NCI-H774 (cell line): ENCODE measurements at regions not wholly inside any gene's neighbourhood (a gene's known extent, or its start where the extent isn't known, plus 50 kb on each side); places are given as distances from the start of the nearest gene placed in this dataset.
"Not testable (repeated sequence)": the region's sequence is repeated elsewhere in the genome, so short reads cannot be mapped to it uniquely, and the experiment has no call there.

Source experiments
- DNase-seq: peaks from one replicate; lab custom pipeline; 2025; lab: John Stamatoyannopoulos, UW

GRCh38 chr4:177494791-177495190 lies 52.6 kb upstream of the AGA start:
- DNase-seq, result no peak

DNA sequence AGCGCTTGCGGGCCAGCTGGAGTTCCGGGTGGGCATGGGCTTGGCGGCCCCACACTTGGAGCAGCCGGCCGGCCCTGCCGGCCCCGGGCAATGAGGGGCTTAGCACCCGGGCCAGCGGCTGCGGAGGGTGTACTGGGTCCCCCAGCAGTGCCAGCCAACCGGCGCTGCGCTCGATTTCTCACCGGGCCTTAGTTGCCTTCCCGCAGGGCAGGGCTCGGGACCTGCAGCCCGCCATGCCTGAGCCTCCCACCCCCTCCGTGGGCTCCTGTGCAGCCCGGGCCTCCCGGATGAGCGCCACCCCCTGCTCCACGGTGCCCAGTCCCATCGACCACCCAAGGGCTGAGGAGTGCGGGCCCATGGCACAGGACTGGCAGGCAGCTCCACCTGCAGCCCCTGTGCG lies 53.4 kb upstream of the AGA start:
- not testable (repeated sequence) for DNase-seq

GRCh38 chr4:177499537-177499936 lies 57.3 kb upstream of the AGA start:
- DNase-seq, result no peak

DNA sequence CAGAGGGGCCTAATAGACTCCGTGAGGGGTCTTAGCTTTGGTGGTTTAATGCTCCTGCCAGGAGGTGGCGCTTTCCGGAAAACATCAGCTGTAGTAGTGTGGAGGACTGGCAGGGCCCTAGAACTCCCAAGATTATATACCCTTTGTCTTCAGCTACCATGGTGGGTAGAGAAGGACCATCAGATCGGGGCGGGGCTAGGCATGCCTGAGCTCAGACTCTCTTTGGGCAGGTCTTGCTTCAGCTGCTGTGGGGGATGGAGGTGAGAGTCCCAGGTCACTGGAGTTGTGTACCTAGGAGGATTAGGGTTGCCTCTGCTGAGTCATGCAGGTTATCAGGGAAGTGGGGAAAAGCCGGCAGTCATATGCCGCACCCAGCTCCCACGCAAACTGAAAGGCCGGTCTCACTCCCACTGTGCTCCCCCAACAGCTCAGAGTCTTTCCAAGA lies 63.0 kb upstream of the AGA start:
- no peak for DNase-seq

- DNase-seq, result no peak
These were observed 66.4 kb upstream of the AGA start for GRCh38 chr4:177508662-177509061.

GRCh38 chr4:177509226-177509745 lies 67.0 kb upstream of the AGA start:
- no peak for DNase-seq

DNA sequence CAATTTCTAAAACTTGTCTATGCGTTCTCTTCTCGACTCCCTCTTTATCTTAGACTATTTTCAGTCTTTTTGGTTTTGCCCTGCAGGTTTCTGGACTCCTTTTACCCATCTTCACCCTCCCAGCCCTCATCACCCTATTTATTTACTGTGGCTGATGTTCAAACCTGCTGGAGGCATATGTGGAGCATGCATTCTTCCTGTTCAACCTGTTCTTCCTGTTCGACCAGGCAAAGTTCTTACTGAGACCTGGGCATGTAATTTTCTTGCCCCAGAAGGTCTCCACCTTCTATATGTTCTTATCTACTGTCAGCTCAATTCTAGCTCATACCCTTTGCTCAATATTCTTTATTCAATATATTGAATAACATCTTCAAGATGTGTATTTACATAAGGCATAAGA lies 69.4 kb upstream of the AGA start:
- DNase-seq, result no peak

DNA sequence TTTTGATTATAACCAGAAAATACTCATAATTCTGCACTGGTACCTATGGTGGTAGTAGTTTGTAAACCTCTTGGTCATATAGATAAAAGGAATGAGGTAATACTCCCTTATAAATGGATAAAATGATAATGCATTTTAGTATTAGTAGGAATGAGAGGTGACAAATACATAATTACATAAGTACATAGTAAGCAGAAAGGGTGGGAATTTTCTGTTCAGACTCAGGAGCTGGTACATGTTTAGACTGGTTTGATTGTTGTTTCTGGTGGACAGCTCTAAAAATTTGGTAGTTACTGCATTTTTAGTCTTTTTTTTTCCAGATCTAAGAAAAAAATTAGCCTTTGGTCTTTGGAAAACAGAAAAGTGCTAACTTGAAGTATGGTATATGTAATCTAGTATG lies 70.4 kb upstream of the AGA start:
- no peak for DNase-seq

- no peak for DNase-seq
These were observed 75.6 kb upstream of the AGA start for GRCh38 chr4:177517862-177518261.

GRCh38 chr4:177519481-177520260 lies 77.4 kb upstream of the AGA start:
- DNase-seq, result no peak

DNA sequence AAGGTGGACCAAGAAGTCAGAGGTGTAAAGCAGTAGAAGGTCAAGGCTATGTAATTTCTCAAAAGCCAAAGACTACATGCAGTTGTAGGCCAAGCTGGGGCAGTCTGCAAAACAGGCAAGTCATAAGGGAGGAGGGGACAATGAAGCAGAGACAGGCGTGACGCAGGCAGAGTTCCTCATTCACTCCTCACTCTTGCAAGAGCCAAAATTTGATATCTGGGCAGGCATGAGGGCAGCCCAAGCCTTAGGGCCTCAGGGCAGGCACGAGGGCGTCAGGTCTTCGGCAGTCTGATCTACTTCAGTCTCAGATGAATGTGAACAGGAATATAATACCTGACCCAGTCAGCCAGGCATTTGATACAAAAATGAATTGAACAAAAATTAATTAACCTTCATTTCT lies 86.4 kb upstream of the AGA start:
- no peak for DNase-seq

DNA sequence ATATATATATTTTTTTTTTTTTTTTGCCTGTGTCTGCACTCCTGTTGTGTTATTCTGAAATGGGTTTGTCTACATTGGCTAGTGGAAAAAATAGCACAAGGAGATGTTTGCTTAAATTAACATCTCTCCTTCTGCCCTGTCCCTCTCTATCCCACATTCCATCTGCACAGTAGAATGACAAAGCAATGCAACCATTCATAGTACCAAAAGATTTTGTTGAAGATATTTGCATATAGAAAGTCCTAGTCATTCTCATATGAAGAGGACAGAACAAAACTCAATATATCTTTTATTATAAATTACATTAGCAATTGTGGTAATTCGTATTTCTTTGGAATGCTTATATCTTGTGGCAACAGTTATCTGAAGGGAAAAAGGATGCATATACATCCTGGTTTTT lies 88.3 kb upstream of the AGA start:
- DNase-seq, result no peak

DNA sequence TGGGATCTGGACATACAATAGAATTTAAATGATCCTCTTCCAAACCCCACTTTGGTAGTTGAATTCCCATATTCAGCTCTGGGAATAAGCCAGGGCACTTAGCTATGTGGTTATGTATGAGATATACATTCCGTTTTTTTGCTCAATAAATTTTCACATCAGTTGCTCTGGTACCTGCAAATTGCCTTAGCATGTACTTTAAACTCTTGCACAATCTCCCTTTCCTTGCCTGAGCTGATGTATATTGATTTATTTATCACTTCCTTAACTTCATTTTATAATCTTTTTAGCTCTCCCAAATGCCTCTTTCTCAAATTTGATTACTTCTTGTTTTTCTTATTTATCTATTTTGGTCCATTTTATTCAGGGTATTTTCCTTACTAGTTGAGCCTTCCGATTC lies 90.1 kb upstream of the AGA start:
- DNase-seq, result no peak

GRCh38 chr4:177534841-177535240 lies 92.6 kb upstream of the AGA start:
- not testable (repeated sequence) for DNase-seq

DNA sequence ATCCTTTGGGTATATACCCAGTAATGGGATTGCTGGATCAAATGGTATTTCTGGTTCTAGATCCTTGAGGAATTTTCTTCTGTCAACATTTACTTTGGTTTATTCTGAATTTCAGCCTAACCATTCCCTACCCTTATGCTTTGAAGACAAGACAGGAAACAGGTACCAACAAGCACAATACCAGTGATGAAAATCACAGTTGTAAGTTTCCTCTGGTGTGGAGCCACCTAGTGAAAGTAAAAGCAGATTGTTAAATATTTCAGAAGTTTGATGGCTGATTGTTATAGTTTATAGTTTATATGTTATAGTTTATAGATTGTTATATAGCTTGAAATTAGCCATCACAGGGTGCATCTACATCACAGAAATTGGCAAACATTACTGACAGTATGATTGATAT lies 104.5 kb upstream of the AGA start:
- no peak for DNase-seq

DNA sequence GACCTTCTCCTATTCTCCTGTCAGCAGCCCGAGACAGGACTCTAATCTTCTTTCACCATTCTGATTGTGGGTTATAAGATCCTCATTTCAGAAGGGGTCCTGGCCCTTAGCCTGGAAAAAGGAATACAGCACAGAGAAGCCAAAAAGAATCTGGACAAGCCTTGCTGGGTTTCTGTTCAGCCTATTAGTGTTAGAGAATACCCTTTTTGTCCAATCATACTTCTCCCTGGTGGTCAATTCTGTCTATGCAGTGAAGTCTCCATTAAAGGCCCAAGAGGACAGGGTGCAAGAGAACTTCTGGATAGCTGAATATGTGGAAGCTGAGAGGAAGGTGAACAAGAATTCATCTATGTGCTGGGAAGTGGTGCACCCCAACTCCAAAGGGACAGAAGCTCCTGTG lies 105.7 kb upstream of the AGA start:
- no peak for DNase-seq

DNA sequence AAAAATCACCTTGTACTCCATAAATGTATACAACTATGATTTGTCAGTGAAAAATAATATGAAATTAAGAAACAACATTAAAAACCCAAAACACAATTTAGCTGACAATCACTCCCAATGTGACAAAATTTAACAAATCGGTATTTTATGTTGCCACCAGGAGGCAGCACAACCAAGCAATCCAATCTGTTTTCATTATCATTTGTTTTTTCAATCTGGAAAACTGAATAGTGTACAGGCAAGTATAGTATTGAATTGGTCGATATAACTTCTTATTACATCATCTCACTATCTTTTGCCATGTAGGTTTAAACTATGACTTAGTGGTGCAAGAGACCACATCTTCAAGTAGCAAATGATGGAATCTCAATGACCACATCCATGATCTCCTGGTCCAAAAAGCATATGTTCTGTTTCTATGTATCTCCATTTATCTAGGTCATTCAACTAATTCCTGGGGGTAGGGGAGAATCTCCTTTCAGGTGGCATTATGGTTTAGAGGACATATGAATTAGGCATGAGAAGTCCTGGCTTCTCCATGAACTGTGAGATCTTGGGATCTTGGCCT lies 112.9 kb upstream of the AGA start:
- DNase-seq, result no peak

DNA sequence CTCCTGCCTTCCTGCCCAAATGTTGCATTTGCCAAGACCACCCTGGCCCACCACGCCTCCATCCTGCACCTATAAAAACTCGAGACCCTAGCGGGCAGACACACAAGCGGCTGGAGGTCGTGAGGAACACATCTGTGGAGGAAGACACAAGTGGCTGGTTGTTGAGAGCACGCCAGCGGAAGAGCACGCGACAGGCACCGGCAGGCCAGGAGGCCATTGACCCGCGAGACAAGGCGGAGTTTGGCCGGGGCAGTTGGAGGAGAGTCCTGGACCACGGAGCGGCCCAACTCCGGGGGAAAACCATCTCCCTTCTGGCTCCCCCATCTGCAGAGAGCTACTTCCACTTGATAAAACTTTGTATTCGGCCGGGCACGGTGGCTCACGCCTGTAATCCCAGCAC lies 115.2 kb upstream of the AGA start:
- DNase-seq, result no peak

DNA sequence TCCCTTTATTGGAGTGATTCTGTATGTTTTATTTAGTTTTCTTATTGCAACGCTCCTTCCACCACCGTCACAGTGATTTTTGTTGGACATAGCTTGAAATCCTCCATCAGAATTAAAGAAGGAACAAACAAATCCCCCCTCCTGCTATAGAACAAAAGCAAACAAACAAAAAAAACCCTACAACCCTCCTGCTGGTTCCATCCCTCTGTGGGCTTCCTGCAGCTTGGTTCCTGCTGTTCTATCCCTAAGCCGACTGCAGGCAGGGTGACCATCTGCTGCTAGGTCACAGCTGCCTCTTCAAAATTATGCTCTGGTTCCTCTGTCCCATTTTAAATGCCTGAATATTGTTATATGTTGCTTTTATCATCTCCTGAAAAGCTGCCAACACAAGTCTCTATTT lies 116.8 kb upstream of the AGA start:
- no peak for DNase-seq

DNA sequence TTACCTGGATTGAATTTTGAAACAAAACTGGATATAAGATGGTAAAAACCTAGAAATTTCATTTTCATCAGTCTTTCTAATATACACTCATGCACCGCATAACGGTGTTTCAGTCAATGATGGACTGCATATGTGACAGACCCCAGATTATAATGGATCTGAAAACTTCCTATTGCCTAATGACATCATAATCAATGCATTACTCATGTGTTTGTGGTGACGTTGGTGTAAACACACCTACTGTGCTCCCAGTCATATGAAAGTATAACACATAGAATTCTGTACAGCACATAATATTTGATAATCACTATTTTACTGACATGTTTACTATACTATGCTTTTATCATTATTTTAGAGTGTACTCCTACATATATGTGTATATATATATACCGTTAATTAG lies 119.9 kb upstream of the AGA start:
- DNase-seq, result no peak

GRCh38 chr4:177562859-177563258 lies 120.6 kb upstream of the AGA start:
- DNase-seq, result no peak

GRCh38 chr4:177566691-177567090 lies 124.5 kb upstream of the AGA start:
- no peak for DNase-seq

DNA sequence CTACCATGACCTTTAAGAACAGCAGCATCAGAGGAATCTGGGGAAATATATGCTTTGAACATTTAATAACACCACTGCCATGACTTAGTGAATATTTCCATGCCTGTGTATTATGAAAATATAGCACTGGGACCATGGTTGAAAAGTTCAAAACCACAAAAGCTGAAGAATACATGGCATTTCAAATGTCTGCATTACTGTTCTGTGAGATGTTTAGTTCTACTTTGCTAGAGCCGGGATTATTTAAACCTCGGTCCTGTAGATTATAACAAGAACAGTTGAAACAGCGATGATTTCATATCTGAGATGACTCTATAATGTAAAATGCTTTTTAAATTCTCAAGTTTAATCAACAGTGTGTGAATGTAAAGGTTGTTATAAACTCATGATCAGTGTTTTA lies 126.7 kb upstream of the AGA start:
- no peak for DNase-seq

GRCh38 chr4:177569434-177569833 lies 127.2 kb upstream of the AGA start:
- no peak for DNase-seq
